HEK293T (cell line): ENCODE measurements at regions not wholly inside any gene's neighbourhood (a gene's known extent, or its start where the extent isn't known, plus 50 kb on each side); places are given as distances from the start of the nearest gene placed in this dataset.

ENCODE experiments used
- ARNT ChIP-seq: fragments of 450-650 bp; IDR thresholded peaks from 2 replicates; pipeline ENCODE4 v1.6.1; 2017; ENCODE audit warnings: mild to moderate bottlenecking
- BHLHE40 ChIP-seq: fragments of 450-650 bp; IDR thresholded peaks from 2 replicates; pipeline ENCODE4 v1.6.1; 2016; ENCODE audit warnings: mild to moderate bottlenecking, moderate library complexity, borderline replicate concordance
- CTBP1 ChIP-seq: fragments of 450-650 bp; IDR thresholded peaks from 2 replicates; pipeline ENCODE4 v1.6.1; 2016; ENCODE audit warnings: borderline replicate concordance
- ELF4 ChIP-seq: fragments of 450-650 bp; IDR thresholded peaks from 2 replicates; pipeline ENCODE4 v1.6.1; 2017; ENCODE audit warnings: antibody characterized with exemption
- FOXA1 ChIP-seq: fragments of 450-650 bp; IDR thresholded peaks from 2 replicates; pipeline ENCODE4 v1.6.1; 2016; ENCODE audit warnings: mild to moderate bottlenecking
- FOXK2 ChIP-seq: fragments of 450-650 bp; IDR thresholded peaks from 2 replicates; pipeline ENCODE4 v1.6.1; 2016; ENCODE audit warnings: mild to moderate bottlenecking
- FOXM1 ChIP-seq: fragments of 450-650 bp; IDR thresholded peaks from 2 replicates; pipeline ENCODE4 v1.6.1; 2017; ENCODE audit warnings: mild to moderate bottlenecking, borderline replicate concordance
- LEF1 ChIP-seq: fragments of 450-650 bp; IDR thresholded peaks from 2 replicates; pipeline ENCODE4 v1.6.1; 2017; ENCODE audit warnings: mild to moderate bottlenecking, borderline replicate concordance
- PKNOX1 ChIP-seq: fragments of 450-650 bp; IDR thresholded peaks from 2 replicates; pipeline ENCODE4 v1.6.1; 2016
- SP1 ChIP-seq: fragments of 450-650 bp; IDR thresholded peaks from 2 replicates; pipeline ENCODE4 v1.6.1; 2017
- SUZ12 ChIP-seq: fragments of 450-650 bp; IDR thresholded peaks from 2 replicates; pipeline ENCODE4 v1.6.1; 2016; ENCODE audit warnings: mild to moderate bottlenecking
- TARDBP ChIP-seq: fragments of 450-650 bp; IDR thresholded peaks from 2 replicates; pipeline ENCODE4 v1.6.1; 2016
- ZNF384 ChIP-seq: fragments of 450-650 bp; IDR thresholded peaks from 2 replicates; pipeline ENCODE4 v1.6.1; 2016

GRCh38 chr1:88063605-88064004 is 620.5 kb upstream of the PKN2 start:
- TF ChIP-seq ZNF384 = no peak
- TF ChIP-seq FOXM1 = no peak
- no peak for TF ChIP-seq SUZ12
- no peak for TF ChIP-seq FOXK2
- TF ChIP-seq BHLHE40 = no peak
- no peak for TF ChIP-seq ELF4
- no peak for TF ChIP-seq LEF1
- no peak for TF ChIP-seq FOXA1
- TF ChIP-seq SP1 = no peak
- no peak for TF ChIP-seq CTBP1
- TF ChIP-seq PKNOX1 = no peak
- no peak for TF ChIP-seq ARNT
- no peak for TF ChIP-seq TARDBP
